ENCODE measurements at regions not wholly inside any gene's neighbourhood (a gene's known extent, or its start where the extent isn't known, plus 50 kb on each side); places are given as distances from the start of the nearest gene placed in this dataset.

- H3K27me3 ChIP-seq = no peaks in the 10 kb centered on the region
- H3K36me3 ChIP-seq = no peaks in the 10 kb centered on the region
- no peak overlapping the region for H3K27ac ChIP-seq
- H3K4me1 ChIP-seq = no peaks in the 10 kb centered on the region
- in situ Hi-C loops (cut with MboI; ENCODE audit: low pct_ligation_motif_present in 1 of 4, low pct_unique_long_range_greater_than_20kb in 1 of 4, low sequenced_read_pairs in 3 of 4) (no loop called here), intact Hi-C loops (cut with DNase I; ENCODE audit: low total_unique reads) (no loop called here)
- WGBS, 2 donors (ENCODE audit: low coverage in 1 of 2) = 91% methylated on average over 2 of the region's 2 CpGs; no CpG with 5 or more reads in 1 of the 2 donors
- TF ChIP-seq EP300 (IDR thresholded peaks at IDR 0.05; ENCODE audit: low read depth) = no peak
- no peak for TF ChIP-seq POLR2A (IDR thresholded peaks at IDR 0.05)
- no peak for TF ChIP-seq CTCF (IDR thresholded peaks at IDR 0.05)
- no peak for TF ChIP-seq POLR2AphosphoS5 (IDR thresholded peaks at IDR 0.05)
- H3K4me3 ChIP-seq = no peak overlapping the region
- H3K9me3 ChIP-seq = no peaks in the 10 kb centered on the region
- DNase-seq = no peak
These were observed 366.8 kb downstream of the VGLL3 start for GRCh38 chr3:86624192-86624591.

GRCh38 chr3:86618706-86619105 lies 372.2 kb downstream of the VGLL3 start:
- Histone ChIP-seq H3K27ac (no peak overlapping the region), H3K36me3 (no peaks in the 10 kb centered on the region), H3K9me3 (peaks cover 0 to 4% of the 10 kb centered on the region in 2 donors), H3K27me3 (no peaks in the 10 kb centered on the region), H3K4me1 (no peaks in the 10 kb centered on the region), H3K4me3 (no peak overlapping the region)
- in situ Hi-C loops (cut with MboI; ENCODE audit: low pct_ligation_motif_present in 1 of 4, low pct_unique_long_range_greater_than_20kb in 1 of 4, low sequenced_read_pairs in 3 of 4) (no loop called here), intact Hi-C loops (cut with DNase I; ENCODE audit: low total_unique reads) (no loop called here)
- WGBS, 2 donors (ENCODE audit: low coverage in 1 of 2) = 62 to 64% methylated on average over 3 to 5 of the region's 5 CpGs
- no peak for TF ChIP-seq EP300 (IDR thresholded peaks at IDR 0.05; ENCODE audit: low read depth)
- no peak for TF ChIP-seq POLR2AphosphoS5 (IDR thresholded peaks at IDR 0.05)
- TF ChIP-seq POLR2A (IDR thresholded peaks at IDR 0.05) = no peak
- TF ChIP-seq CTCF (IDR thresholded peaks at IDR 0.05) = no peak
- no peak for DNase-seq

GRCh38 chr3:86605166-86605565 lies 385.8 kb downstream of the VGLL3 start:
- no peaks in the 10 kb centered on the region for H3K27me3 ChIP-seq

GRCh38 chr3:86595696-86596095 lies 395.3 kb downstream of the VGLL3 start:
- in situ Hi-C loops (cut with MboI; ENCODE audit: low pct_ligation_motif_present in 1 of 4, low pct_unique_long_range_greater_than_20kb in 1 of 4, low sequenced_read_pairs in 3 of 4) (no loop called here), intact Hi-C loops (cut with DNase I; ENCODE audit: low total_unique reads) (no loop called here)
- no peaks in the 10 kb centered on the region for H3K27me3 ChIP-seq

More at GRCh38 chr3:86605166-86605565, 385.8 kb downstream of the VGLL3 start:
- intact Hi-C loops (cut with DNase I; ENCODE audit: low total_unique reads) = no loop called here
- WGBS, 2 donors (ENCODE audit: low coverage in 1 of 2) = 59 to 65% methylated on average over 2 of the region's 2 CpGs
- no peak for DNase-seq
- no peaks in the 10 kb centered on the region for H3K4me1 ChIP-seq
- H3K9me3 ChIP-seq = no peaks in the 10 kb centered on the region
- no peaks in the 10 kb centered on the region for H3K36me3 ChIP-seq
- no peak overlapping the region for H3K4me3 ChIP-seq
- in situ Hi-C loops (cut with MboI; ENCODE audit: low pct_ligation_motif_present in 1 of 4, low pct_unique_long_range_greater_than_20kb in 1 of 4, low sequenced_read_pairs in 3 of 4) = no loop called here
- TF ChIP-seq EP300 (IDR thresholded peaks at IDR 0.05; ENCODE audit: low read depth) = no peak
- H3K27ac ChIP-seq = no peak overlapping the region

More at GRCh38 chr3:86595696-86596095, 395.3 kb downstream of the VGLL3 start:
- Histone ChIP-seq H3K36me3 (no peaks in the 10 kb centered on the region), H3K27ac (no peak overlapping the region), H3K9me3 (no peaks in the 10 kb centered on the region), H3K4me1 (no peaks in the 10 kb centered on the region), H3K4me3 (no peak overlapping the region)
- 67 to 72% methylated on average over 3 of the region's 3 CpGs for WGBS, 2 donors (ENCODE audit: low coverage in 1 of 2)
- DNase-seq = no peak
- TF ChIP-seq EP300 (IDR thresholded peaks at IDR 0.05; ENCODE audit: low read depth) = no peak
- TF ChIP-seq POLR2A (IDR thresholded peaks at IDR 0.05) = no peak
- TF ChIP-seq POLR2AphosphoS5 (IDR thresholded peaks at IDR 0.05) = no peak
- TF ChIP-seq CTCF (IDR thresholded peaks at IDR 0.05) = no peak

All from transverse colon (tissue), 4 donors.